ENCODE measurements at regions not wholly inside any gene's neighbourhood (a gene's known extent, or its start where the extent isn't known, plus 50 kb on each side); places are given as distances from the start of the nearest gene placed in this dataset.

DNA sequence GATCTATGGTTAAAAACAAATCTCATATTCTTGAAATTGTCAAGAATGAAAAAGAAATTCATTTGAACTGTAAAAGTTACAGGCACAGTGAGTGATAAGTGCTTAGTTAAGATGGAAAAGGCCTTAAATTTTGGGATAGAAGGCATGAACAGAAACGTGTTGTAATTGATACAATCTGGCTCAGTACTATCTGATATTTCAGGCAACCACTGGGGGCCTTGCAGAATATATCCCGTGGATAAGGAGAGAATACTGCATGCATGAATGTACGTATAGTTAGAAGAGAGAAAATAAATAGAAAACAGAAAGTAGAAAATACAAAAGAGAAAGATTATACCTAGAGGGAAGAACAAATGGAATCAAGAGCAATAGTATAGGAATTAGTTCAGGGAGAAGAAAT lies 741.4 kb upstream of the CCDC54 start:
- TF ChIP-seq, protein P1, sequence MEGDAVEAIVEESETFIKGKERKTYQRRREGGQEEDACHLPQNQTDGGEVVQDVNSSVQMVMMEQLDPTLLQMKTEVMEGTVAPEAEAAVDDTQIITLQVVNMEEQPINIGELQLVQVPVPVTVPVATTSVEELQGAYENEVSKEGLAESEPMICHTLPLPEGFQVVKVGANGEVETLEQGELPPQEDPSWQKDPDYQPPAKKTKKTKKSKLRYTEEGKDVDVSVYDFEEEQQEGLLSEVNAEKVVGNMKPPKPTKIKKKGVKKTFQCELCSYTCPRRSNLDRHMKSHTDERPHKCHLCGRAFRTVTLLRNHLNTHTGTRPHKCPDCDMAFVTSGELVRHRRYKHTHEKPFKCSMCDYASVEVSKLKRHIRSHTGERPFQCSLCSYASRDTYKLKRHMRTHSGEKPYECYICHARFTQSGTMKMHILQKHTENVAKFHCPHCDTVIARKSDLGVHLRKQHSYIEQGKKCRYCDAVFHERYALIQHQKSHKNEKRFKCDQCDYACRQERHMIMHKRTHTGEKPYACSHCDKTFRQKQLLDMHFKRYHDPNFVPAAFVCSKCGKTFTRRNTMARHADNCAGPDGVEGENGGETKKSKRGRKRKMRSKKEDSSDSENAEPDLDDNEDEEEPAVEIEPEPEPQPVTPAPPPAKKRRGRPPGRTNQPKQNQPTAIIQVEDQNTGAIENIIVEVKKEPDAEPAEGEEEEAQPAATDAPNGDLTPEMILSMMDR (IDR thresholded peaks at IDR 0.05) = no peak
- no peak for TF ChIP-seq POLR2A (IDR thresholded peaks at IDR 0.05)
